ENCODE measurements at regions not wholly inside any gene's neighbourhood (a gene's known extent, or its start where the extent isn't known, plus 50 kb on each side); places are given as distances from the start of the nearest gene placed in this dataset.
A peak's percentile ranks its signal among the peaks of the same experiment; 100 is the strongest.

DNA sequence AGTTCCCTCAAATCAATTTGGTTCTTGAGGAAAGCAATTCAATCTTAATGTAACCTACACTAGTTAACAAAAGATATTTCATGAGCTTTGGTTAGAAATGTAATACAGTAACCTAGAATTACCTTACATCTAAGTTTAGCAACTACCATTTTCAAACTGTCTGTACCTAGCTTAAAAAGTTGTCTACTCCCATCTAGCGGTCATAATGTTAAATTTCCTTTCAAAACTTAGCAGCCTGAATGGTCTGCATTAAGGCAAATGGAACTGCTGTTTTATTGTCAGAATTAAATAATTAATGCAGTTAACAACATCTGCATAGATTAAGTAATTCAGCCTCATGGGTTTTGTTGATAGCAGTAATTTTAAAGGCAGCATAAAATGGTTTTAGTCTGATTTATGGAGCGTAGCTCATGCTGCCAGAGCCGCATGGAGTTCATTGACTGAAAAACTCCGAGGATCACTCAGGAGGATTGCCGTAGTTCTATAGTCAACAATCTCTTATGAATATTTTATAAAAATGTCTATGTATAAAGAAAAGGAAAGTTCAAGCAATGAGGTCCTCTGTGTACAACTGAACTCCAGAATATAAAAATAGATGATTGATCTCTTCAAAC is 485.4 kb upstream of the MANEA start:
- TF ChIP-seq, protein P1, sequence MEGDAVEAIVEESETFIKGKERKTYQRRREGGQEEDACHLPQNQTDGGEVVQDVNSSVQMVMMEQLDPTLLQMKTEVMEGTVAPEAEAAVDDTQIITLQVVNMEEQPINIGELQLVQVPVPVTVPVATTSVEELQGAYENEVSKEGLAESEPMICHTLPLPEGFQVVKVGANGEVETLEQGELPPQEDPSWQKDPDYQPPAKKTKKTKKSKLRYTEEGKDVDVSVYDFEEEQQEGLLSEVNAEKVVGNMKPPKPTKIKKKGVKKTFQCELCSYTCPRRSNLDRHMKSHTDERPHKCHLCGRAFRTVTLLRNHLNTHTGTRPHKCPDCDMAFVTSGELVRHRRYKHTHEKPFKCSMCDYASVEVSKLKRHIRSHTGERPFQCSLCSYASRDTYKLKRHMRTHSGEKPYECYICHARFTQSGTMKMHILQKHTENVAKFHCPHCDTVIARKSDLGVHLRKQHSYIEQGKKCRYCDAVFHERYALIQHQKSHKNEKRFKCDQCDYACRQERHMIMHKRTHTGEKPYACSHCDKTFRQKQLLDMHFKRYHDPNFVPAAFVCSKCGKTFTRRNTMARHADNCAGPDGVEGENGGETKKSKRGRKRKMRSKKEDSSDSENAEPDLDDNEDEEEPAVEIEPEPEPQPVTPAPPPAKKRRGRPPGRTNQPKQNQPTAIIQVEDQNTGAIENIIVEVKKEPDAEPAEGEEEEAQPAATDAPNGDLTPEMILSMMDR (IDR thresholded peaks at IDR 0.05; ENCODE audit: control extremely low read depth in 1 of 3, insufficient read depth in 1 of 3, low read depth in 1 of 3, low read length in 3 of 3), result peak in 2 of 3 experiments; percentile 15 to 45; a peak in 2 of 4 replicates
- TF ChIP-seq CREB1 (IDR thresholded peaks at IDR 0.05) (no peak), SRF (IDR thresholded peaks at IDR 0.05; ENCODE audit: low read depth, low read length) (no peak), POLR2AphosphoS5 (IDR thresholded peaks at IDR 0.05; ENCODE audit: low read depth, low read length) (no peak), EP300 (IDR thresholded peaks at IDR 0.05; ENCODE audit: borderline replicate concordance in 1 of 2, low read depth in 2 of 2, low read length in 2 of 2) (no peak), NRF1 (IDR thresholded peaks at IDR 0.05; ENCODE audit: low read depth, low read length) (no peak), POU5F1 (IDR thresholded peaks at IDR 0.05; ENCODE audit: low read depth, low read length) (no peak), YY1 (IDR thresholded peaks at IDR 0.05; ENCODE audit: low read depth, low read length) (no peak), MAFK (IDR thresholded peaks at IDR 0.05; ENCODE audit: low read depth, low read length) (no peak), RAD21 (IDR thresholded peaks at IDR 0.05 in 1 of 2, conservative IDR thresholded peaks at IDR 0.05 in 1 of 2; ENCODE audit: low read depth in 2 of 2, low read length in 2 of 2) (peak; percentile 76 to 81), KDM4A (IDR thresholded peaks at IDR 0.05; ENCODE audit: low read depth, low read length, severe bottlenecking) (no peak)
